H1 (cell line): ENCODE measurements at regions not wholly inside any gene's neighbourhood (a gene's known extent, or its start where the extent isn't known, plus 50 kb on each side); places are given as distances from the start of the nearest gene placed in this dataset.

Source experiments
- CTCF ChIA-PET: fragments of 300-600 bp; sonication (Branson Sonifier 250); formaldehyde crosslinking; loops from one replicate; lab custom pipeline; 2021; ENCODE audit not compliant: partially characterized antibody; lab: Charles Lee
- POLR2A ChIA-PET: fragments of 300-600 bp; sonication (Branson Sonifier 250); formaldehyde crosslinking; loops from one replicate; lab custom pipeline; 2021; ENCODE audit warnings: inconsistent platforms; ENCODE audit not compliant: partially characterized antibody; lab: Charles Lee
- DNase-seq, 2 experiments: peaks; one replicate each; pipeline versions ENCODE4 v3.0.0 to v3.0.0-alpha.2; 2010 to 2022; ENCODE audit warnings: low spot score in 2 of 2, low read depth in 1 of 2, mixed read lengths in 1 of 2
- FAIRE-seq: peaks from 2 replicates; lab custom pipeline; 2011; peaks lifted over from hg19 to GRCh38; lab: Jason Lieb, UNC
- H2AFZ ChIP-seq: 2 replicates; pipeline ENCODE4 v1.8.1; 2012; ENCODE audit warnings: low read length, inconsistent platforms
- H2AK5ac ChIP-seq: 2 replicates; pipeline ENCODE4 v1.6.1; 2013; ENCODE audit warnings: low read depth, low read length
- H2BK120ac ChIP-seq: replicated peaks from 2 replicates; pipeline ENCODE3; 2013; ENCODE audit warnings: low read depth, low read length, inconsistent platforms
- H2BK12ac ChIP-seq: 2 replicates; pipeline ENCODE4 v1.6.1; 2013; ENCODE audit warnings: low read depth, low read length
- H2BK15ac ChIP-seq: 2 replicates; pipeline ENCODE4 v1.6.1; 2013; ENCODE audit warnings: low read length
- H2BK20ac ChIP-seq: 2 replicates; pipeline ENCODE4 v1.6.1; 2013; ENCODE audit warnings: low read length
- H2BK5ac ChIP-seq: 2 replicates; pipeline ENCODE4 v1.6.1; 2013; ENCODE audit warnings: low read depth, low read length
- H3K14ac ChIP-seq: 2 replicates; pipeline ENCODE4 v1.6.1; 2013; ENCODE audit warnings: inconsistent platforms; ENCODE audit not compliant: insufficient read length
- H3K18ac ChIP-seq: 2 replicates; pipeline ENCODE4 v1.6.1; 2013; ENCODE audit warnings: low read length; ENCODE audit errors: extremely low read depth
- H3K23ac ChIP-seq: 2 replicates; pipeline ENCODE4 v1.6.1; 2013; ENCODE audit warnings: inconsistent platforms; ENCODE audit not compliant: insufficient read length
- H3K23me2 ChIP-seq: 2 replicates; pipeline ENCODE4 v1.6.1; 2013; ENCODE audit warnings: low read depth, low read length
- H3K27ac ChIP-seq: 2 replicates; pipeline ENCODE4 v1.6.1; 2011; ENCODE audit warnings: low read depth, low read length, inconsistent platforms
- H3K27me3 ChIP-seq, 4 experiments: replicated peaks in 1 of 4; 1 replicate in 1 of 4; 2 replicates in 3 of 4; pipeline versions ENCODE4 v1.6.1 to v1.8.1; 2011 to 2013; ENCODE audit warnings: low read length in 3 of 4, mild to moderate bottlenecking in 3 of 4, inconsistent platforms in 2 of 4, mixed read lengths in 2 of 4, moderate library complexity in 1 of 4; ENCODE audit not compliant: control insufficient read depth in 3 of 4, insufficient read depth in 3 of 4; ENCODE audit errors: extremely low read depth in 1 of 4
- H3K36me3 ChIP-seq, 4 experiments: 2 replicates each; pipeline versions ENCODE4 v1.6.1 to v1.8.1; 2011 to 2013; ENCODE audit warnings: mild to moderate bottlenecking in 4 of 4, low read length in 3 of 4, moderate library complexity in 2 of 4, control low read depth in 1 of 4, inconsistent platforms in 1 of 4; ENCODE audit not compliant: insufficient read depth in 4 of 4, control insufficient read depth in 2 of 4
- H3K4ac ChIP-seq: replicated peaks from 2 replicates; pipeline ENCODE3; 2013; ENCODE audit warnings: low read length, low read depth, mixed read lengths, inconsistent platforms; ENCODE audit not compliant: insufficient read length
- H3K4me1 ChIP-seq, 4 experiments: replicated peaks in 1 of 4; 1 replicate in 1 of 4; 2 replicates in 3 of 4; pipeline versions ENCODE4 v1.6.1 to v1.8.1; 2011 to 2013; ENCODE audit warnings: low read length in 3 of 4, inconsistent platforms in 2 of 4, mixed read lengths in 1 of 4; ENCODE audit not compliant: insufficient read depth in 4 of 4, control insufficient read depth in 3 of 4
- H3K4me2 ChIP-seq, 2 experiments: 2 replicates each; pipeline versions ENCODE4 v1.6.1 to v1.8.1; 2011 to 2013; ENCODE audit warnings: low read depth in 2 of 2, low read length in 2 of 2, control low read depth in 1 of 2, inconsistent platforms in 1 of 2, mild to moderate bottlenecking in 1 of 2; ENCODE audit not compliant: insufficient read depth in 1 of 2
- H3K4me3 ChIP-seq, 4 experiments: fragments of 200-600, 300-600 bp in 1 of 4; sonication (generic), shearing (Covaris generic), sonication (Bioruptor Twin) in 1 of 4; 2 replicates each; pipeline versions ENCODE4 v1.5.1 to v1.8.1; 2011 to 2016; ENCODE audit warnings: low read length in 4 of 4, low read depth in 3 of 4, control low read depth in 2 of 4, inconsistent platforms in 2 of 4, mild to moderate bottlenecking in 2 of 4, mixed read lengths in 1 of 4, moderate library complexity in 1 of 4; ENCODE audit not compliant: insufficient read depth in 2 of 4; ENCODE audit errors: extremely low read depth in 1 of 4
- H3K56ac ChIP-seq: replicated peaks from 2 replicates; pipeline ENCODE3; 2013; ENCODE audit warnings: low read depth, mild to moderate bottlenecking, mixed read lengths, low read length, inconsistent platforms; ENCODE audit not compliant: insufficient read length
- H3K79me1 ChIP-seq: 2 replicates; pipeline ENCODE4 v1.6.1; 2013; ENCODE audit warnings: low read depth, low read length, control low read depth
- H3K79me2 ChIP-seq, 2 experiments: 2 replicates each; pipeline versions ENCODE4 v1.6.1 to v1.8.1; 2012 to 2013; ENCODE audit warnings: low read length in 2 of 2, mild to moderate bottlenecking in 2 of 2, inconsistent platforms in 1 of 2; ENCODE audit not compliant: insufficient read depth in 2 of 2, control insufficient read depth in 1 of 2
- H3K9ac ChIP-seq, 4 experiments: replicated peaks in 1 of 4; 1 replicate in 1 of 4; 2 replicates in 3 of 4; pipeline versions ENCODE4 v1.6.1 to v1.8.1; 2011 to 2013; ENCODE audit warnings: low read depth in 3 of 4, low read length in 3 of 4, control low read depth in 2 of 4, mild to moderate bottlenecking in 2 of 4, moderate library complexity in 2 of 4, inconsistent platforms in 1 of 4; ENCODE audit errors: extremely low read depth in 1 of 4
- H3K9me3 ChIP-seq, 2 experiments: 2 replicates each; pipeline versions ENCODE4 v1.6.1 to v1.8.1; 2012 to 2013; ENCODE audit warnings: mild to moderate bottlenecking in 2 of 2, moderate library complexity in 2 of 2, control low read depth in 1 of 2, inconsistent platforms in 1 of 2, low read depth in 1 of 2, low read length in 1 of 2, mixed read lengths in 1 of 2; ENCODE audit not compliant: insufficient read depth in 2 of 2
- H4K20me1 ChIP-seq, 2 experiments: replicated peaks in 1 of 2; 2 replicates each; pipeline versions ENCODE3 to v1.8.1; 2011 to 2013; ENCODE audit warnings: inconsistent platforms in 2 of 2, low read length in 2 of 2, mild to moderate bottlenecking in 1 of 2; ENCODE audit not compliant: insufficient read depth in 2 of 2, control insufficient read depth in 1 of 2
- H4K5ac ChIP-seq: 2 replicates; pipeline ENCODE4 v1.6.1; 2013; ENCODE audit warnings: low read length, low read depth, mixed read lengths, inconsistent platforms; ENCODE audit not compliant: insufficient read length
- H4K8ac ChIP-seq: 2 replicates; pipeline ENCODE4 v1.8.0; 2013; ENCODE audit warnings: mild to moderate bottlenecking, moderate library complexity, low read length, inconsistent platforms; ENCODE audit not compliant: insufficient read depth; ENCODE audit errors: extremely low read depth
- H4K91ac ChIP-seq: replicated peaks from 2 replicates; pipeline ENCODE3; 2013; ENCODE audit warnings: low read length, mixed read lengths, inconsistent platforms; ENCODE audit not compliant: insufficient read length
- ASH2L ChIP-seq: fragments of 200-600, 300-600 bp; sonication (generic); IDR thresholded peaks from one replicate; pipeline ENCODE4 v1.7.1; 2017; ENCODE audit warnings: low read length
- CREB1 ChIP-seq: IDR thresholded peaks from 2 replicates; pipeline ENCODE4 v1.6.1; 2012; ENCODE audit warnings: inconsistent platforms
- FOSL1 ChIP-seq: IDR thresholded peaks from 2 replicates; pipeline ENCODE4 v1.6.1; 2011; ENCODE audit warnings: mild to moderate bottlenecking, low read depth, low read length, moderate library complexity; ENCODE audit not compliant: insufficient read depth
- GTF2F1 ChIP-seq: IDR thresholded peaks from 2 replicates; pipeline ENCODE4 v1.6.1; 2012; ENCODE audit warnings: low read depth, low read length, improper control_type of control experiment, borderline replicate concordance
- HDAC6 ChIP-seq: IDR thresholded peaks from one replicate; pipeline ENCODE4 v1.7.1; 2012; ENCODE audit warnings: low read depth, mild to moderate bottlenecking, inconsistent platforms, low read length, moderate library complexity
- KDM4A ChIP-seq: IDR thresholded peaks from one replicate; pipeline ENCODE4 v1.7.1; 2012; ENCODE audit warnings: low read depth, mild to moderate bottlenecking, moderate library complexity, low read length, inconsistent platforms; ENCODE audit not compliant: severe bottlenecking
- MAFK ChIP-seq: IDR thresholded peaks from 2 replicates; pipeline ENCODE4 v1.6.1; 2012; ENCODE audit warnings: low read depth, mild to moderate bottlenecking, improper control_type of control experiment, low read length
- NANOG ChIP-seq: IDR thresholded peaks from 2 replicates; pipeline ENCODE4 v1.6.1; 2011; ENCODE audit warnings: low read length, low read depth, mild to moderate bottlenecking, inconsistent platforms; ENCODE audit not compliant: insufficient read depth, poor library complexity, severe bottlenecking
- POLR2AphosphoS5 ChIP-seq: IDR thresholded peaks from 2 replicates; pipeline ENCODE4 v1.6.1; 2011; ENCODE audit warnings: low read depth, low read length
- RAD21 ChIP-seq, 2 experiments: IDR thresholded peaks in 1 of 2; conservative IDR thresholded peaks in 1 of 2; 2 replicates each; pipeline ENCODE4 v1.6.1; 2011; ENCODE audit warnings: low read depth in 2 of 2, low read length in 2 of 2, improper control_type of control experiment in 1 of 2, inconsistent platforms in 1 of 2, mild to moderate bottlenecking in 1 of 2, moderate library complexity in 1 of 2
- RBBP5 ChIP-seq: IDR thresholded peaks from 2 replicates; pipeline ENCODE4 v1.7.1; 2012; ENCODE audit warnings: low read depth, mild to moderate bottlenecking, inconsistent platforms, low read length, moderate library complexity, borderline replicate concordance
- RFX5 ChIP-seq: IDR thresholded peaks from 2 replicates; pipeline ENCODE4 v1.6.1; 2011; ENCODE audit warnings: low read depth, low read length, improper control_type of control experiment, borderline replicate concordance
- SUZ12 ChIP-seq: fragments of 200-600 bp; sonication (generic); IDR thresholded peaks from 2 replicates; pipeline ENCODE4 v1.6.1; 2012; ENCODE audit warnings: mild to moderate bottlenecking, inconsistent platforms, low read length, moderate library complexity, mixed read lengths
- WGBS, 2 experiments: shearing (Covaris generic) in 1 of 2; methylation state at CpG; one replicate each; pipeline versions ENCODE4 v1.1.6 to v1.1.7; 2013 to 2015; ENCODE audit warnings: low lambda C conversion rate in 2 of 2, mixed read lengths in 2 of 2, inconsistent platforms in 1 of 2, low coverage in 1 of 2, missing lambda C conversion rate in 1 of 2; ENCODE audit not compliant: insufficient replicate concordance in 2 of 2, insufficient coverage in 1 of 2, insufficient read length in 1 of 2; ENCODE audit errors: extremely low coverage in 1 of 2, missing lambda C conversion rate in 1 of 2; 5-methylcytosine and 5-hydroxymethylcytosine counted together

DNA sequence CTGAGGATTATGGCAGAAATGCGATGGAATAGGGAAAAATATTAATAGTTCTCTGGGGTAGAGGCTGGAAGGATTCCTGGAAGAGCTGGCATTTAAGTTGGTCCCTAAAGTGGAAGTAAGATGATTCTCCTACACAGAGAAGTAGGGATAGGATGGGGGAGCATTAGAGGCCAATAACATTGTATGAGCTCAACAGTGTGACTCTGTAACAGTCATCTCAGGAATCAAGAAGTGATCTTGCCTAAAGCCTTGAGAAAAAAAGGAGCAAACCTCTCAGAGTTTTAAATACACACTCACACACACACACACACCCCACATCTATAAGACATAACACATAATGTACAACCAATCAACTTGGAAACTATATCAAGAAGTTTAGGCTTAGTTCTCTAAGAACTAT lies 117.7 kb upstream of the CDK1 start:
- no peak overlapping the region for H4K8ac ChIP-seq
- no peak overlapping the region for H2BK20ac ChIP-seq
- no peaks in the 10 kb centered on the region for H3K79me1 ChIP-seq
- H3K14ac ChIP-seq = no peak overlapping the region
- 96% methylated on average over 1 of the region's 1 CpG; no CpG with 5 or more reads in 1 of the 2 experiments for WGBS, 2 experiments
- CTCF ChIA-PET = interaction anchor here (0.9 to 5.6 kb wide), 3 partner anchors 12 to 451 kb away, joined by 4 to 56 read pairs (median 5); no protein-coding TSS in a partner anchor
- no peak overlapping the region for H3K23ac ChIP-seq
- no peak overlapping the region for H2AFZ ChIP-seq
- H3K9me3 ChIP-seq = no peaks in the 10 kb centered on the region
- no peak overlapping the region for H3K56ac ChIP-seq
- DNase-seq (no peak), FAIRE-seq (no peak)
- H2BK15ac ChIP-seq = no peak overlapping the region
- H3K79me2 ChIP-seq = no peaks in the 10 kb centered on the region
- no peak overlapping the region for H4K91ac ChIP-seq
- H4K5ac ChIP-seq = no peak overlapping the region
- no peak overlapping the region for H3K9ac ChIP-seq
- H3K36me3 ChIP-seq = no peaks in the 10 kb centered on the region
- no peak overlapping the region for H2BK120ac ChIP-seq
- POLR2A ChIA-PET = no interaction called here
- H3K18ac ChIP-seq = no peak overlapping the region
- H2BK12ac ChIP-seq = no peak overlapping the region
- H3K4me2 ChIP-seq = no peak overlapping the region
- H4K20me1 ChIP-seq = no peaks in the 10 kb centered on the region
- no peak overlapping the region for H3K27ac ChIP-seq
- no peaks in the 10 kb centered on the region; the same call in 1 of the 2 replicates for H3K23me2 ChIP-seq
- no peak overlapping the region for H2AK5ac ChIP-seq
- no peak overlapping the region for H3K4ac ChIP-seq
- no peaks in the 10 kb centered on the region for H3K27me3 ChIP-seq
- peaks cover 0 to 12% (median 2%) of the 10 kb centered on the region in 4 experiments; a peak in 4 of 7 replicates for H3K4me1 ChIP-seq
- H3K4me3 ChIP-seq = no peak overlapping the region
- no peak overlapping the region for H2BK5ac ChIP-seq
- TF ChIP-seq RAD21 (IDR thresholded peaks at IDR 0.05 in 1 of 2, conservative IDR thresholded peaks at IDR 0.05 in 1 of 2; ENCODE audit: low read depth in 2 of 2, low read length in 2 of 2) = no peak
- TF ChIP-seq FOSL1 = no peak
- no peak for TF ChIP-seq KDM4A
- TF ChIP-seq ASH2L = no peak
- TF ChIP-seq RBBP5 = no peak
- TF ChIP-seq SUZ12 = no peak
- no peak for TF ChIP-seq RFX5
- no peak for TF ChIP-seq NANOG
- no peak for TF ChIP-seq HDAC6
- no peak for TF ChIP-seq GTF2F1
- no peak for TF ChIP-seq MAFK
- TF ChIP-seq POLR2AphosphoS5 = no peak
- TF ChIP-seq CREB1 = no peak
